Hindlimb muscle (tissue), 1 donor: ENCODE measurements at regions not wholly inside any gene's neighbourhood (a gene's known extent, or its start where the extent isn't known, plus 50 kb on each side); places are given as distances from the start of the nearest gene placed in this dataset.
"Not testable (repeated sequence)": the region's sequence is repeated elsewhere in the genome, so short reads cannot be mapped to it uniquely, and the experiment has no call there.

Experiments
- DNase-seq: peaks from one replicate; pipeline ENCODE4 v3.0.0-alpha.2; 2013

- DNase-seq: no peak
Measured at GRCh38 chr21:29396951-29397455, 98.3 kb downstream of the BACH1 start.

- no peak for DNase-seq
Measured at GRCh38 chr21:29403301-29403700, 104.6 kb downstream of the BACH1 start.

- DNase-seq: no peak
Measured at GRCh38 chr21:29403922-29404538, 105.3 kb downstream of the BACH1 start.

GRCh38 chr21:29405503-29406122, 106.9 kb downstream of the BACH1 start:
- DNase-seq: no peak

- no peak for DNase-seq
Measured at GRCh38 chr21:29406385-29406784, 107.7 kb downstream of the BACH1 start.

- no peak for DNase-seq
Measured at GRCh38 chr21:29407571-29407970, 108.8 kb downstream of the BACH1 start.

GRCh38 chr21:29413683-29414082, 115.0 kb downstream of the BACH1 start:
- DNase-seq: no peak

- no peak for DNase-seq
Measured at GRCh38 chr21:29416268-29416667, 117.5 kb downstream of the BACH1 start.

- DNase-seq: no peak
Measured at GRCh38 chr21:29418813-29419212, 120.1 kb downstream of the BACH1 start.

- no peak for DNase-seq
Measured at GRCh38 chr21:29419422-29419821, 120.7 kb downstream of the BACH1 start.

GRCh38 chr21:29423099-29423870, 124.6 kb downstream of the BACH1 start:
- no peak for DNase-seq

- no peak for DNase-seq
Measured at GRCh38 chr21:29424728-29425127, 126.0 kb downstream of the BACH1 start.

GRCh38 chr21:29429218-29429617, 130.5 kb downstream of the BACH1 start:
- DNase-seq: no peak

GRCh38 chr21:29430030-29430429, 131.3 kb downstream of the BACH1 start:
- no peak for DNase-seq

- DNase-seq: no peak
Measured at GRCh38 chr21:29430576-29430975, 131.9 kb downstream of the BACH1 start.

GRCh38 chr21:29431178-29431577, 132.5 kb downstream of the BACH1 start:
- DNase-seq: no peak

- DNase-seq: no peak
Measured at GRCh38 chr21:29431680-29432079, 133.0 kb downstream of the BACH1 start.

- DNase-seq: no peak
Measured at GRCh38 chr21:29433366-29434059, 134.8 kb downstream of the BACH1 start.

GRCh38 chr21:29434081-29434480, 135.4 kb downstream of the BACH1 start:
- no peak for DNase-seq

GRCh38 chr21:29434982-29435381, 136.3 kb downstream of the BACH1 start:
- not testable (repeated sequence) for DNase-seq

- peak; percentile 28 for DNase-seq
Measured at GRCh38 chr21:29436143-29436542, 137.4 kb downstream of the BACH1 start.

GRCh38 chr21:29436650-29437049, 137.9 kb downstream of the BACH1 start:
- DNase-seq: no peak

GRCh38 chr21:29441651-29442050, 142.9 kb downstream of the BACH1 start:
- DNase-seq: no peak
